ENCODE measurements at regions not wholly inside any gene's neighbourhood (a gene's known extent, or its start where the extent isn't known, plus 50 kb on each side); places are given as distances from the start of the nearest gene placed in this dataset.

- Histone ChIP-seq H3K79me2 (ENCODE audit: insufficient read depth, low read length) (no peaks in the 10 kb centered on the region), H3K9ac (ENCODE audit: low read length) (no peak overlapping the region), H2AFZ (ENCODE audit: low read depth, low read length, poor library complexity, severe bottlenecking) (no peak overlapping the region), H3K4me2 (ENCODE audit: low read length) (no peak overlapping the region), H3K27me3 (ENCODE audit: insufficient read depth, low read length) (no peaks in the 10 kb centered on the region), H3K9me3 (ENCODE audit: control insufficient read depth in 1 of 2, insufficient read depth in 1 of 2, low read depth in 1 of 2, low read length in 2 of 2) (no peaks in the 10 kb centered on the region), H3K36me3 (ENCODE audit: control insufficient read depth in 1 of 2, insufficient read depth in 2 of 2, low read length in 2 of 2) (no peaks in the 10 kb centered on the region), H4K20me1 (ENCODE audit: insufficient read depth) (no peaks in the 10 kb centered on the region), H3K9me2 (ENCODE audit: insufficient read depth) (no peaks in the 10 kb centered on the region), H3K27ac (ENCODE audit: low read depth, low read length) (no peak overlapping the region), H3K4me3 (replicated peaks in 1 of 2; ENCODE audit: low read depth in 1 of 2, low read length in 2 of 2) (no peak overlapping the region), H3K4me1 (ENCODE audit: control insufficient read depth in 1 of 2, insufficient read depth in 2 of 2, low read length in 2 of 2) (peaks cover 0 to 6% of the 10 kb centered on the region in 2 experiments; a peak in 2 of 4 replicates)
- no TSS peak for BruUV-seq (replicated peaks)
- DNase-seq (ENCODE audit: low read depth, low spot score) = no peak
- no peak for TF ChIP-seq MAX (IDR thresholded peaks at IDR 0.05)
- no peak for TF ChIP-seq YY1 (IDR thresholded peaks at IDR 0.05; ENCODE audit: extremely low read depth, insufficient replicate concordance, low read depth, low read length)
- TF ChIP-seq ATF3 (IDR thresholded peaks at IDR 0.05) = no peak
- no peak for TF ChIP-seq FOSL1 (IDR thresholded peaks at IDR 0.05; ENCODE audit: low read depth)
- no peak for TF ChIP-seq CBX3 (IDR thresholded peaks at IDR 0.05; ENCODE audit: low read depth)
- no peak for TF ChIP-seq SRF (IDR thresholded peaks at IDR 0.05; ENCODE audit: low read depth)
- no peak for TF ChIP-seq JUND (IDR thresholded peaks at IDR 0.05)
- no peak for TF ChIP-seq ZFX (IDR thresholded peaks at IDR 0.05)
- TF ChIP-seq TCF7L2 (IDR thresholded peaks at IDR 0.05; ENCODE audit: borderline replicate concordance, extremely low read depth, insufficient read depth, insufficient read length) = no peak
- no peak for TF ChIP-seq EZH2phosphoT487 (IDR thresholded peaks at IDR 0.05; ENCODE audit: borderline replicate concordance)
- no peak for TF ChIP-seq POLR2A (IDR thresholded peaks at IDR 0.05; ENCODE audit: borderline replicate concordance, extremely low read depth, insufficient read depth, insufficient read length)
- TF ChIP-seq ZNF274 (IDR thresholded peaks at IDR 0.05; ENCODE audit: low read depth, low read length) = no peak
- no peak for TF ChIP-seq REST (IDR thresholded peaks at IDR 0.05; ENCODE audit: low read depth)
- no peak for TF ChIP-seq SIN3A (IDR thresholded peaks at IDR 0.05; ENCODE audit: low read depth)
- no peak for TF ChIP-seq SP1 (IDR thresholded peaks at IDR 0.05; ENCODE audit: low read depth)
- no peak for TF ChIP-seq ELF1 (IDR thresholded peaks at IDR 0.05; ENCODE audit: borderline replicate concordance, low read depth)
- TF ChIP-seq EZH2 (IDR thresholded peaks at IDR 0.05) = no peak
- no peak for TF ChIP-seq CEBPB (IDR thresholded peaks at IDR 0.05; ENCODE audit: low read depth)
- ChIA-PET CTCF (no interaction called here), POLR2A (no interaction called here), RAD21 (ENCODE audit: low non-redundant PET in 1 of 2, low total read pairs in 2 of 2, uncharacterized antibody in 2 of 2, unreplicated experiment in 2 of 2) (no interaction called here)
- no peak for ATAC-seq
- intact Hi-C loops (cut with micrococcal nuclease) = no loop called here
These were observed 678.4 kb downstream of the MED13L start for GRCh38 chr12:115598871-115599811.

Measured in HCT116 (cell line).